Activated T-cell treated with anti-CD3 and anti-CD28 coated beads, Interleukin-2, amount 50 U/mL, for 72 hours (primary cell): ENCODE measurements at regions not wholly inside any gene's neighbourhood (a gene's known extent, or its start where the extent isn't known, plus 50 kb on each side); places are given as distances from the start of the nearest gene placed in this dataset.

Source experiments
- ATAC-seq, 2 donors: fragments of 150-1000 bp; cut with Tn5 transposase; replicated peaks in 1 of 2; 2 replicates each; pipeline ENCODE4 v1.10.0; 2021; ENCODE audit warnings: moderate library complexity in 2 of 2, mild to moderate bottlenecking in 1 of 2
- DNase-seq, 2 donors: peaks; one replicate each; pipeline ENCODE4 v3.0.0; 2021 to 2022; ENCODE audit warnings: mixed read lengths in 1 of 2
- H3K27ac Mint-ChIP-seq: one replicate; pipeline ENCODE4 v1.8.0; 2022; ENCODE audit warnings: mild to moderate bottlenecking, moderate library complexity, mixed read lengths
- H3K27me3 Mint-ChIP-seq: one replicate; pipeline ENCODE4 v1.8.0; 2022; ENCODE audit warnings: low read depth, mixed read lengths
- H3K36me3 Mint-ChIP-seq, 2 donors: one replicate each; pipeline ENCODE4 v1.8.0; 2022; ENCODE audit warnings: mixed read lengths in 2 of 2, mild to moderate bottlenecking in 1 of 2; ENCODE audit not compliant: insufficient read depth in 2 of 2
- H3K4me1 Mint-ChIP-seq: one replicate; pipeline ENCODE4 v1.8.0; 2022; ENCODE audit warnings: low read depth, mixed read lengths
- H3K4me3 Mint-ChIP-seq, 2 donors: one replicate each; pipeline ENCODE4 v1.8.0; 2022; ENCODE audit warnings: mild to moderate bottlenecking in 2 of 2, mixed read lengths in 2 of 2, moderate library complexity in 2 of 2
- H3K9me3 Mint-ChIP-seq, 2 donors: one replicate each; pipeline ENCODE4 v1.8.0; 2022; ENCODE audit warnings: mixed read lengths in 2 of 2

GRCh38 chr1:57989877-57990276, 556.6 kb downstream of the OMA1 start:
- Mint-ChIP-seq H3K27ac (no peak overlapping the region), H3K4me1 (no peaks in the 10 kb centered on the region), H3K9me3 (peaks cover 0 to 2% of the 10 kb centered on the region in 2 donors), H3K36me3 (no peaks in the 10 kb centered on the region), H3K4me3 (no peak overlapping the region), H3K27me3 (peaks cover 5% of the 10 kb centered on the region)
- no peak for DNase-seq
- ATAC-seq: no peak

DNA sequence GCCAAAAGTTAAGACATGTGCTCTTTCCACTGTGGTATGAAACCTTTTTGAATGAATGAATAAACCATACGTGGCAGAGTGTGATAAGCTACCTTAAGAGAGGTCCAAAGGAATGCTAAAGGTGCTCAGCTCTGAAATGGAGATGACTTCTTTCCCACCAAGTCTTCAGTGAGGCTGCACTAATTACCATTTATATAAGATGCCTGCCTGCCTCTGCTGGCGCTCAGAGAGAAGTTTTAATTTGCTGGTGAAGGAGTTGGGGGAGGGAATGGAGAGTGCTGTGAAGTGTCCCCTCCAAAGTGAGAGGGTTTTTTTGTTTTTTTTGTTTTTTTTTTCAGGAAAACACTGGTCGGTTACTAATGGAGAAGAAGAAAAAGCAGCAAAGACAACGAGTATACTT, 559.0 kb downstream of the OMA1 start:
- H3K27ac Mint-ChIP-seq: no peak overlapping the region
- ATAC-seq (no peak), DNase-seq (no peak)
- no peaks in the 10 kb centered on the region for H3K36me3 Mint-ChIP-seq
- H3K9me3 Mint-ChIP-seq: peaks cover 0 to 2% of the 10 kb centered on the region in 2 donors
- H3K4me3 Mint-ChIP-seq: no peak overlapping the region
- H3K4me1 Mint-ChIP-seq: no peaks in the 10 kb centered on the region
- H3K27me3 Mint-ChIP-seq: peaks cover 5% of the 10 kb centered on the region

DNA sequence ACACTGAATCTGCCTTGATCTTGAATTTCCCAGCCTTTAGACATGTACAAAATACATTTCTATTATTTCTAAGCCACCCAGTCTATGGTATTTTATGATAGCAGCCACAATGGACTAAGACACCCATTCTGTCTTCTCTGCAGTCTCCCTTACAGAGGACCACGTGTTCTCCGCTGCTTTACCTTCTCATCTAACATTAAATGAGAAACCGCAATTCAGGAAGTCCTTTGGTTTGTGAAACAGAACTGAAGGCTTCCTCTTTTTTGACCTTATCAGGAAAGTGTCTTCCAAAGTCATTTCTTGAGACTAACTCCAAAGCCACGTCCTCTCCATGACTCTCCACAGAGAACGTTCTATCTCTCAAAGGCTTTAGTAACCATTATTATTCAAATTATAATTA, 560.1 kb downstream of the OMA1 start:
- DNase-seq (no peak), ATAC-seq (no peak)
- no peak overlapping the region for H3K27ac Mint-ChIP-seq
- H3K4me3 Mint-ChIP-seq: no peak overlapping the region
- peaks cover 0 to 2% of the 10 kb centered on the region in 2 donors for H3K9me3 Mint-ChIP-seq
- H3K36me3 Mint-ChIP-seq: no peaks in the 10 kb centered on the region
- H3K27me3 Mint-ChIP-seq: peaks cover 5% of the 10 kb centered on the region
- no peaks in the 10 kb centered on the region for H3K4me1 Mint-ChIP-seq

DNA sequence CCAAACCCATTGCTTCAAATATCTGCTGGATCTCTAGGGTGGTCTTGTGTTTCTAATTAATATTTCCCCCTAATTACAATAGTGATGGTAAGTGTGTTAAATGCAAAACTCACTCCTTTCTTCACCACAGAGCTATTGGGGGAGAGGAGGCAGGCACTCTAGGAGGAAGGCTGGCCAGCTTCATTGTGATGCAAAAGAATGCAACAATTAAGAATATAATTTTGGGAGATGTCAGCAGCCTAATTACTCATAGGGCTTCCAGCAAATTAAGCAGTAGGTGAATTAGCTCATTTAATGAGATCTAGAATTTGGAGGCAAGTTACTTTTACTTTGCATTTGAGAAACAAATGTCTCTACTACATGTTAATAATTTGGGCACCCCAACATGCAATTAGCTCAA, 560.4 kb upstream of the DAB1 start:
- no peak overlapping the region for H3K27ac Mint-ChIP-seq
- peaks cover 15% of the 10 kb centered on the region for H3K27me3 Mint-ChIP-seq
- no peaks in the 10 kb centered on the region for H3K4me1 Mint-ChIP-seq
- H3K4me3 Mint-ChIP-seq: no peak overlapping the region
- H3K36me3 Mint-ChIP-seq: no peaks in the 10 kb centered on the region
- ATAC-seq: no peak
- peaks cover 0 to 7% of the 10 kb centered on the region in 2 donors for H3K9me3 Mint-ChIP-seq
- no peak for DNase-seq

DNA sequence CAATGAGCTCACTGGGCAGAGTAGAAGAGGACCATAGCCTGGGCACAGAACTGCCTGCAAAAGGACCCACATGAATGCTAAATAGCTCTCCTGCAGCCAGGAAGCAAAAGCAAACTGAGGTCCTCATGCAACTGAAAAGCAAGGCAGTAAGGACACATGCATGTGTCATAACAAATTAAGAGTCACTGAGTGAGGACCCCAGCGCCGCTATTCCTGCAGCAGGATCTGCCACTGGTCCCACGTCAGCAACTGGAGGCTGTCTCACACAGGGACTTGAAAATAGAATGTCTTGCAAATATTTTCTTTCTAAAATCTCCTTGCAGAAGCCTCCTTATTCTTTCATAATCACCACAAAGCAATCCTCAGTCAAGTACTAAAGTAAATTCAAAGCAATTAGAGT, 559.6 kb upstream of the DAB1 start:
- H3K36me3 Mint-ChIP-seq: no peaks in the 10 kb centered on the region
- peaks cover 19% of the 10 kb centered on the region for H3K27me3 Mint-ChIP-seq
- peaks cover 0 to 7% of the 10 kb centered on the region in 2 donors for H3K9me3 Mint-ChIP-seq
- no peak for ATAC-seq
- no peak overlapping the region for H3K27ac Mint-ChIP-seq
- no peak for DNase-seq
- no peaks in the 10 kb centered on the region for H3K4me1 Mint-ChIP-seq
- no peak overlapping the region for H3K4me3 Mint-ChIP-seq

GRCh38 chr1:57982852-57983251, 559.0 kb upstream of the DAB1 start:
- Mint-ChIP-seq H3K4me3 (no peak overlapping the region), H3K9me3 (peaks cover 0 to 12% of the 10 kb centered on the region in 2 donors), H3K36me3 (no peaks in the 10 kb centered on the region), H3K27ac (no peak overlapping the region), H3K27me3 (peaks cover 25% of the 10 kb centered on the region), H3K4me1 (no peaks in the 10 kb centered on the region)
- DNase-seq: no peak
- no peak for ATAC-seq

- H3K36me3 Mint-ChIP-seq: no peaks in the 10 kb centered on the region
- peaks cover 5 to 21% of the 10 kb centered on the region in 2 donors for H3K9me3 Mint-ChIP-seq
- no peak overlapping the region for H3K27ac Mint-ChIP-seq
- no peak overlapping the region for H3K4me3 Mint-ChIP-seq
- ATAC-seq: no peak
- H3K4me1 Mint-ChIP-seq: no peaks in the 10 kb centered on the region
- peaks cover 32% of the 10 kb centered on the region for H3K27me3 Mint-ChIP-seq
- DNase-seq: no peak
Observed at GRCh38 chr1:57976216-57976615, 552.4 kb upstream of the DAB1 start.

DNA sequence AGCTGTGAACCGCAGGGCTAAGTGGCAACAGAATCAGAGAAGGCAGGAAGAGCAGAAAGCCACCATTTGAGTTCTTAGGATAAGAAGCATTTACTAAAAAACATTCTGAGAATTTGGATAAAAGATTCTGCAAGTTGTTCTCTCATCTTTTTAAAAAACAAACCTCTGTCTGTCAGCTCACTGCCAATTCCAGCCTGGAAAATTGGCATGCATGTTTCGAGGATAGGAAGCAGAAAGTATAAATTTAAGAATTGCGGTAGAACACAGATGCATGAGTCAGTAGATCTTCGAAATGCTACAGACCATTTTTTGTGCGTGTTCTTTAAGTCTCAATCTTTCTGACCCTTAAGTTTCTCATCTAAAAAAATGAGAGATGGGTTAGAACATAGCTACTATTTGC, 544.5 kb upstream of the DAB1 start:
- Mint-ChIP-seq H3K9me3 (no peaks in the 10 kb centered on the region), H3K4me3 (no peak overlapping the region), H3K27me3 (peaks cover 6% of the 10 kb centered on the region), H3K27ac (no peak overlapping the region), H3K4me1 (no peaks in the 10 kb centered on the region), H3K36me3 (no peaks in the 10 kb centered on the region)
- ATAC-seq: no peak
- no peak for DNase-seq

GRCh38 chr1:57966751-57967406, 543.0 kb upstream of the DAB1 start:
- no peaks in the 10 kb centered on the region for H3K36me3 Mint-ChIP-seq
- DNase-seq: no peak
- H3K4me1 Mint-ChIP-seq: no peaks in the 10 kb centered on the region
- H3K27me3 Mint-ChIP-seq: peaks cover 6% of the 10 kb centered on the region
- no peak overlapping the region for H3K27ac Mint-ChIP-seq
- no peak overlapping the region for H3K4me3 Mint-ChIP-seq
- no peaks in the 10 kb centered on the region for H3K9me3 Mint-ChIP-seq
- ATAC-seq: no peak

GRCh38 chr1:57966340-57966739, 542.5 kb upstream of the DAB1 start:
- no peaks in the 10 kb centered on the region for H3K36me3 Mint-ChIP-seq
- no peak overlapping the region for H3K27ac Mint-ChIP-seq
- H3K9me3 Mint-ChIP-seq: no peaks in the 10 kb centered on the region
- DNase-seq (no peak), ATAC-seq (no peak)
- H3K4me1 Mint-ChIP-seq: no peaks in the 10 kb centered on the region
- no peak overlapping the region for H3K4me3 Mint-ChIP-seq
- peaks cover 6% of the 10 kb centered on the region for H3K27me3 Mint-ChIP-seq

- Mint-ChIP-seq H3K27ac (no peak overlapping the region), H3K4me3 (no peak overlapping the region), H3K27me3 (peaks cover 6% of the 10 kb centered on the region), H3K9me3 (no peaks in the 10 kb centered on the region), H3K36me3 (no peaks in the 10 kb centered on the region), H3K4me1 (no peaks in the 10 kb centered on the region)
- ATAC-seq: no peak
- DNase-seq: no peak
Observed at GRCh38 chr1:57963581-57963980, 539.7 kb upstream of the DAB1 start.

DNA sequence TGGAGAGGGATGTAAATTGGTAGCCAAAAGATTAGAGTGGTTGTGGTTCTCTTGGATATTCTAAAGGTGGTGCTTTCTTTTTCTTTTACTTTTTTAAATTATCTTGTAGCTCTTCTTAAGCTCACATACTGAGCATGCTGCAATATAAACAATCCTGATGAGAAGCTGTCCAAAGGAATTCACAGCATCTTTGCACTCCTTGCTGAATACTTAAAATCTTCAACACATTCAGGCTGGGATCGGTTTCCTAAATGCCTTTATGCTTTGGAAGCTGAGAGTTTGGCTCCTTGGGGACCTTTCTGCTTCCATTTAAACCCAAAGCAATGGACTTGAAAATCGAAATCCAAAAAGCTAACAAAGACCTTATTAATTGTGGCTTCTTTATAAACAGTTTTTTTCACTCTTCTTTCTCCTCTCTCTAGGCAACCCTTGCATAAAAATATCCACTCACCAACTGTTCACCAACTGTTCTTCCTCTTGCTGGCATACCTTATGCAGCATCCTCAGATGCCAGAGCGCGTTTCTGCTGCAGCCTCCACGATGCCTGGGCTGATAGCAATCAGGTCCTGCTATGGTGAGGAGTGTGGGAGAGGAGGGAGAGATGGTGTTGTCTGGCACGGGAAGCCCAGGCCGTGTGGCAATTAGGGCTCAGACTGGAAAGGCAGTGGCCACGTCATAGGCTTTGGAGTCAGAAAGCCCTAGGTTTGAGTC, 535.8 kb upstream of the DAB1 start:
- Mint-ChIP-seq H3K9me3 (no peaks in the 10 kb centered on the region), H3K4me1 (no peaks in the 10 kb centered on the region), H3K36me3 (no peaks in the 10 kb centered on the region)

DNA sequence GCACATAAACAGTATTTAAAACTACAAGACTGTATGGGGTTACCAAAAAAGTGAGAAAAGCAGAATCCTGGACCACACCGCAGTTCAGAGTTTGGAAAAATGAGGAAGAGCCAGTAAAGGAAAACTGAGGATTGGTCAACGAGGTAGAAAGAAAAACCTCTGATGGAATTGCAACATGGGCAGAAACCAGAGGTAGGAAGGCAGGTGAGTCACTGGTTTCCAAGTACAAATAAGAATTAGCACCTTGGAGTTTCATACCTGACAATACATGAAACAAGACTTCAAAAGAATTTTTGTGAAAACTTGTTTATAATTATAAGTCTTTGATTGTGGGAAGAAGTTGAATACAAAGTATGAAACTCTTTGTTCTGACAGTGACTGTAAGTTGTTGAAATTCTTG, 533.7 kb upstream of the DAB1 start:
- Mint-ChIP-seq H3K36me3 (no peaks in the 10 kb centered on the region), H3K27ac (no peak overlapping the region), H3K9me3 (peaks cover 0 to 3% of the 10 kb centered on the region in 2 donors), H3K4me3 (no peak overlapping the region), H3K4me1 (no peaks in the 10 kb centered on the region), H3K27me3 (no peaks in the 10 kb centered on the region)
- DNase-seq (no peak), ATAC-seq (no peak)

More for the DNA sequence above, 535.8 kb upstream of the DAB1 start:
- ATAC-seq (no peak), DNase-seq (no peak)
- H3K27ac Mint-ChIP-seq: no peak overlapping the region
- no peak overlapping the region for H3K4me3 Mint-ChIP-seq
- H3K27me3 Mint-ChIP-seq: no peaks in the 10 kb centered on the region

GRCh38 chr1:57951390-57951789, 527.5 kb upstream of the DAB1 start:
- Mint-ChIP-seq H3K27ac (no peak overlapping the region), H3K36me3 (no peaks in the 10 kb centered on the region), H3K9me3 (peaks cover 0 to 5% of the 10 kb centered on the region in 2 donors), H3K4me1 (no peaks in the 10 kb centered on the region), H3K27me3 (no peaks in the 10 kb centered on the region), H3K4me3 (no peak overlapping the region)
- ATAC-seq (no peak), DNase-seq (no peak)
